ENCODE measurements at regions not wholly inside any gene's neighbourhood (a gene's known extent, or its start where the extent isn't known, plus 50 kb on each side); places are given as distances from the start of the nearest gene placed in this dataset.

DNA sequence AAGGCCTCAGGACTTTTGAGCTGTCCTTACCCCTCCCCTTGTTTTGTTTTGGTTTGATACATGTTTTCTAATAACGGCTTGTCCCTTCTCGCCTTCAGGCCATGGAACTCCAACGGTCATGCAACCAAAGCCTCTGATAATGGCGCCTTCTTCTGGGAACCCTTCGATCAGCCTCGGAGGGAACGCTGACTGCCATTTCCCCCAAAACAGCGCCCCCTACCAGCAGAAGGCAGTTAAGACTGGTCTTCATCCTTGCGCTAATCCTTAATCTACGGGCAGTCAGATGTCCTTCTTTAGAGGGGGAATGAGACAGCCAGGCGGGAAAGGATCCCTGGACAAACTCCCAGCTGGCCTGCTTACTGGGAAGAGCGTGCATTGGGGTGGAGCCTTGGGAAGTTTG lies 276.6 kb downstream of the ICE1 start:
- H3K27me3 ChIP-seq = no peaks in the 10 kb centered on the region
- no peak overlapping the region for H3K4me3 ChIP-seq
- TF ChIP-seq EP300 (IDR thresholded peaks at IDR 0.05) (no peak), POLR2A (IDR thresholded peaks at IDR 0.05; ENCODE audit: low read depth) (no peak), POLR2AphosphoS5 (IDR thresholded peaks at IDR 0.05) (no peak)
- TF ChIP-seq, protein P1, sequence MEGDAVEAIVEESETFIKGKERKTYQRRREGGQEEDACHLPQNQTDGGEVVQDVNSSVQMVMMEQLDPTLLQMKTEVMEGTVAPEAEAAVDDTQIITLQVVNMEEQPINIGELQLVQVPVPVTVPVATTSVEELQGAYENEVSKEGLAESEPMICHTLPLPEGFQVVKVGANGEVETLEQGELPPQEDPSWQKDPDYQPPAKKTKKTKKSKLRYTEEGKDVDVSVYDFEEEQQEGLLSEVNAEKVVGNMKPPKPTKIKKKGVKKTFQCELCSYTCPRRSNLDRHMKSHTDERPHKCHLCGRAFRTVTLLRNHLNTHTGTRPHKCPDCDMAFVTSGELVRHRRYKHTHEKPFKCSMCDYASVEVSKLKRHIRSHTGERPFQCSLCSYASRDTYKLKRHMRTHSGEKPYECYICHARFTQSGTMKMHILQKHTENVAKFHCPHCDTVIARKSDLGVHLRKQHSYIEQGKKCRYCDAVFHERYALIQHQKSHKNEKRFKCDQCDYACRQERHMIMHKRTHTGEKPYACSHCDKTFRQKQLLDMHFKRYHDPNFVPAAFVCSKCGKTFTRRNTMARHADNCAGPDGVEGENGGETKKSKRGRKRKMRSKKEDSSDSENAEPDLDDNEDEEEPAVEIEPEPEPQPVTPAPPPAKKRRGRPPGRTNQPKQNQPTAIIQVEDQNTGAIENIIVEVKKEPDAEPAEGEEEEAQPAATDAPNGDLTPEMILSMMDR (IDR thresholded peaks at IDR 0.05) = no peak
- H3K9me3 ChIP-seq = peaks cover 0 to 4% (median 0%) of the 10 kb centered on the region in 4 donors
- DNase-seq (ENCODE audit: extremely low spot score) = no peak
- intact Hi-C loops (cut with DNase I) = no loop called here
- WGBS = 88% methylated on average over 10 of the region's 12 CpGs
- H3K36me3 ChIP-seq = no peaks in the 10 kb centered on the region
- H3K4me1 ChIP-seq = no peaks in the 10 kb centered on the region
- no peak overlapping the region for H3K27ac ChIP-seq (replicated peaks in 1 of 4)

DNA sequence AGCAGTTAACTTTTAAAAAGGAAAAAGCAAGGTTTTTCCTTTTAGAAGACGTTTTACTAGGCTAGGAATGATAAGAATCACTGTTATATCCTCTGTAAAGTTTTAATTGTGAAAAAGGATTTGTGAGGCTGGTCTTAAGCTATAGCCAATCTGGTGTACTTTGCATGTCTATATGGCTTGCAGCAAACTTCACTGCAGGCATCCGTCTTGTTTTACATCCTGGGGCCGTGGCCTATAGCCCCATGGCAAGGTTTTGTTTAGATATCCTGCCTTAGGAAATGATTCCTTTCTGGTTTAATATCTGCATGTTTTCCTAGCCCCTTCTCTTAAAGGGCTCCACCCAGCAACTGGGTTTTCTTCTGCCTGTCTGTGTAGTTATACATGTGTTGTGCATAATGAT lies 272.8 kb downstream of the ICE1 start:
- H3K9me3 ChIP-seq = peaks cover 0 to 4% (median 0%) of the 10 kb centered on the region in 4 donors
- no peaks in the 10 kb centered on the region for H3K36me3 ChIP-seq
- WGBS = 42% methylated on average over 3 of the region's 3 CpGs
- intact Hi-C loops (cut with DNase I) = no loop called here
- TF ChIP-seq, protein P1 (IDR thresholded peaks at IDR 0.05) = no peak
- no peak for TF ChIP-seq POLR2A (IDR thresholded peaks at IDR 0.05; ENCODE audit: low read depth)
- no peak for TF ChIP-seq EP300 (IDR thresholded peaks at IDR 0.05)
- TF ChIP-seq POLR2AphosphoS5 (IDR thresholded peaks at IDR 0.05) = no peak
- no peaks in the 10 kb centered on the region for H3K27me3 ChIP-seq
- no peak for DNase-seq (ENCODE audit: extremely low spot score)
- H3K27ac ChIP-seq (replicated peaks in 1 of 4) = no peak overlapping the region
- no peak overlapping the region for H3K4me3 ChIP-seq
- no peaks in the 10 kb centered on the region for H3K4me1 ChIP-seq

DNA sequence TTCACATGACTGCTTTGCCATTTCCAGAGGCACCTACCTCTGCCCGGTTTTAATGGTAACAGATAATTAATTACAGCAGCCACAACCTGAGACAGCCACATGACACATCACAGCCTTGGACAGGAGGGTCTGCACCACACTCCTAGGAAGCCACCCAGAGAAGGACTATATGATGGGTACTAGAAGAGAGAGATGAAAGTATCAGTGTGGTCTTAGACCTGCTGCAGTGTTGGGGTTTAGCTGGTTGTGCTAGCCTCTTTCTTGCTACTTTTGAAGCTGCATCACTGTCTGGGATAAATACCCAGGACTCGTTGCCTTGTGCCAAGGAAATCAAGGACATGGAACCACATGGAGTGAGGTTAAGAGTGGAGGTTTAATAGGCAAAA lies 266.4 kb downstream of the ICE1 start:
- 54% methylated on average over 2 of the region's 2 CpGs for WGBS
- Histone ChIP-seq H3K4me1 (peaks cover 0 to 5% (median 2%) of the 10 kb centered on the region in 4 donors), H3K27ac (replicated peaks in 1 of 4) (no peak overlapping the region), H3K36me3 (no peaks in the 10 kb centered on the region), H3K4me3 (no peak overlapping the region), H3K27me3 (no peaks in the 10 kb centered on the region), H3K9me3 (no peaks in the 10 kb centered on the region)
- intact Hi-C loops (cut with DNase I) = no loop called here
- peak; percentile 90 for DNase-seq (ENCODE audit: extremely low spot score)
- TF ChIP-seq EP300 (IDR thresholded peaks at IDR 0.05) (no peak), POLR2A (IDR thresholded peaks at IDR 0.05; ENCODE audit: low read depth) (no peak), POLR2AphosphoS5 (IDR thresholded peaks at IDR 0.05) (no peak)
- TF ChIP-seq, protein P1 (IDR thresholded peaks at IDR 0.05) = no peak

DNA sequence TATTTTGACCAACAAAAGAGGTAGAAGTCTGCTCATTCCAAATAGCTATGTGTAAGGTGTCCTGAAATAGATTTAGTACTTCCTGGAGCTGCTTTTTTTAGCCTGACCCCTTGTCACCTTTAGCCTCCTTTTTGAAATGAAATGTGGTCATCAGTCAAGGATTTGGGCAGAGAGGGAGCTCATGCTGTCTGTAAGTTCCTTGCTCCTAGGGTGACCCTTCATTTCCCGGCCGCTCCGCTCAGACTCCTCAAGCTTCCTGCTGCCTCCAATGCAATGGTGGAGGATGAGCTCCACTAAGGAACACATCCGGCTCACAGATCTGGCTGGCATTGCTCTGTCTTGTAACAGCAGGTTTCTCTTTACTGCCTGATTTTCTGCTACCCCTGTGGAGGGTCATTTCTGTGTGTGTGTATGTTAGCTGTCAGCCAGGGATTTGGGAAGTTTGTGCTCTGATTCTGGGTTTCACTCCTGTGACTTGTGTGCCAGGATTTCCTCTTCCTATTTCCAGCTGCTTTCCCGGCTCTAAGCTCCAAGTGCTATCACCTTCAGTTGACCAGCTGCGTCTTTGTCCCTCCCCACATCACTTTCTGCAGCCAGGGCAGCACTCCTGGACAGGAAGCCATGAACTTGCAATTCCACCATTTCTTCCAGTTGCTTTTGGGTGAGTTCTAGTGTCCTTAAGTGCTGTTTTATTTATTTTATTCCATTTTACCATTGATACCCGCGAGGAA lies 265.9 kb downstream of the ICE1 start:
- Histone ChIP-seq H3K27me3 (no peaks in the 10 kb centered on the region), H3K9me3 (no peaks in the 10 kb centered on the region), H3K4me1 (peaks cover 0 to 5% (median 2%) of the 10 kb centered on the region in 4 donors), H3K27ac (replicated peaks in 1 of 4) (no peak overlapping the region), H3K36me3 (no peaks in the 10 kb centered on the region), H3K4me3 (no peak overlapping the region)
- DNase-seq (ENCODE audit: extremely low spot score) = peak; percentile 89
- 52% methylated on average over 8 of the region's 8 CpGs for WGBS
- intact Hi-C loops (cut with DNase I) = no loop called here
- TF ChIP-seq POLR2AphosphoS5 (IDR thresholded peaks at IDR 0.05) (no peak), POLR2A (IDR thresholded peaks at IDR 0.05; ENCODE audit: low read depth) (no peak)
- TF ChIP-seq, protein P1 (IDR thresholded peaks at IDR 0.05) = no peak

DNA sequence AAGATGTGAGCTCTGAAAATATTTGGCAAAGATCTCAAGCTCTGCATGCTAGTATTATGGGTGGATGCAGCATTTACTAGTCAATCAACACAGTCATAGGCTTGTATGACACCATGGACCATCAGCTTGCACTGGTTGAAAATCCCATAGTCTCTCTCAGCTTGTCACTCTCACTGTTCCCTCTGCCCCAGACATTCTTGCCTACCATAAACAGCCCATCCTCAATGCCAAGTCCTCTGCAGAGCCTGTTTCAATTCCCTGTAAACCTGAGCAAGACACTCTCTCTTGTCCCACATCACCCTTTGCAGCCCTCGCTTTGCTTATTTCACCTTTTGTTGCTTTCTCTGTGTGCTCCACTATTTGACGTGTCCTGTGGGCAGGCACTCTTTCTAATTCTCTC lies 264.6 kb downstream of the ICE1 start:
- Histone ChIP-seq H3K9me3 (no peaks in the 10 kb centered on the region), H3K27me3 (no peaks in the 10 kb centered on the region), H3K36me3 (no peaks in the 10 kb centered on the region), H3K4me1 (peaks cover 0 to 5% (median 2%) of the 10 kb centered on the region in 4 donors), H3K4me3 (no peak overlapping the region), H3K27ac (replicated peaks in 1 of 4) (no peak overlapping the region)
- 94% methylated on average over 2 of the region's 2 CpGs for WGBS
- DNase-seq (ENCODE audit: extremely low spot score) = no peak
- intact Hi-C loops (cut with DNase I) = no loop called here
- TF ChIP-seq POLR2A (IDR thresholded peaks at IDR 0.05; ENCODE audit: low read depth) (no peak), POLR2AphosphoS5 (IDR thresholded peaks at IDR 0.05) (no peak)
